Raji (cell line): ENCODE measurements at regions not wholly inside any gene's neighbourhood (a gene's known extent, or its start where the extent isn't known, plus 50 kb on each side); places are given as distances from the start of the nearest gene placed in this dataset.

Experiments used
- POLR2A ChIP-seq: IDR thresholded peaks from 2 replicates; pipeline ENCODE4 v1.6.1; 2011; ENCODE audit warnings: low read depth, low read length, control low read depth; ENCODE audit not compliant: insufficient read depth

DNA sequence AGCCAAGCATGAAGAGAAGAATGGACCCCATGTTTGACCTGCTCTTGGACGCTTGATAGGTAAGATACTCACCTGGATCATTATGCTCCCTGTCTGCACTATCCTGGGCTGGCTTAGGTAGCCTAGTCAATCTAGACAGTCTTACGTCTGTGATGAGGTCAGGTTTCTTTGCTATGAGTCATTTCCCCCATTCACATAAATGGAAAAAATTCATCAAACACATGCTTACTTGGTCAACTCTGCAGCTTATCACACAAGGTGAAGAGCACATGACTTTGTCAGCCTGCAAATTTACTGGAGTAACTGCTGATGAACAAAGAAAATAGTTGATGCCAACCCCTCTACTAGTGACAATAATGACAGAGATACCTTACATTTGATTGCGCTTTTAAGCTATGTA, 170.0 kb downstream of the NUFIP1 start:
- no peak for TF ChIP-seq POLR2A

- no peak for TF ChIP-seq POLR2A
Observed at GRCh38 chr13:44818428-44818827, 170.8 kb downstream of the NUFIP1 start.

GRCh38 chr13:44818016-44818415, 171.3 kb downstream of the NUFIP1 start:
- no peak for TF ChIP-seq POLR2A

DNA sequence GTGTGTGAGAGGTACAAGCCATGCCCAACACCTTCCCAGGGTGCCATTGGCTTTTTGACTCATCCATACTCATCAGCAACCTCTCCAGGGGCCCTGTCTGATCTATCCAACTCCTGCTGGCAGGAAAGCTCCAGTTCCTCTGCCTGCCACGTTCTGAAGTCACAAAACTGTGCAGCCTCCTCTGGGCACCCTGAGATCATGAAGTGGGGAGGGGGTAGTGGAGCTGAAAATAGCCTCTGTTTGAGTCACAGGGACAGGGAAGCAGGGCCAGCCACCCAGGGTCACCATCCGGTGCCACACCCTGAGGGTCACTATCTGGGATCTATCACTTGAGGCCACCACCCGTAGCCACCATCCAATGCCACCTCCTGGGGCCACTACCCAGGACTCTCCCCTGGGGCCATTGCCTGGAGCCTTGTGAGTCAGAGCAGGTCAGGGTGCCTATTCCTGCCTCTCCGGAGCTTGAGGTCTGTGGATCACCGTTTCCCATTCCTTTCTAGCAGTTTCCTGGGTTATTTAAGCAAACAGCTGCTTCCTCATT, 172.1 kb downstream of the NUFIP1 start:
- TF ChIP-seq POLR2A: no peak

- TF ChIP-seq POLR2A: no peak
Observed at GRCh38 chr13:44816701-44817100, 172.6 kb downstream of the NUFIP1 start.

GRCh38 chr13:44815623-44816022, 173.6 kb downstream of the NUFIP1 start:
- no peak for TF ChIP-seq POLR2A

GRCh38 chr13:44814836-44815235, 174.4 kb downstream of the NUFIP1 start:
- TF ChIP-seq POLR2A: no peak

DNA sequence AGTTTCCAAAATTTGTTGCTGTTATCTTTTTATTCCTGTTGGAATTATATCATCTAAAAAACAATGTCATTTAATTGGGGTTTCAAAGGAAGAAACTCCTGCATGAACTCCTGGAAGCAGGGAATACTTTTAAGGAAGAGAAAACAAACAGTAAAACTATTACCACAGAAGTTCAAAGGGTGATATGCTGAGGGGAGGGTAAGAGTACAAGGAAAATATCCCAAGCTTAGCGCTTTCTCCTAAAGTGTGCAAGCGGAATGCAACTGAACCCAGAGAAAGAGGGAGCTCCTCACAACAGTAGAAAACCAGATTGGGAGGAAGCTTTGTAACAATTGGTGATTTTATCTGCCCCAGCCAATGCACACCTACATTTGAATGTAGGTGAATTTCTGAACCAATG, 175.1 kb downstream of the NUFIP1 start:
- no peak for TF ChIP-seq POLR2A

DNA sequence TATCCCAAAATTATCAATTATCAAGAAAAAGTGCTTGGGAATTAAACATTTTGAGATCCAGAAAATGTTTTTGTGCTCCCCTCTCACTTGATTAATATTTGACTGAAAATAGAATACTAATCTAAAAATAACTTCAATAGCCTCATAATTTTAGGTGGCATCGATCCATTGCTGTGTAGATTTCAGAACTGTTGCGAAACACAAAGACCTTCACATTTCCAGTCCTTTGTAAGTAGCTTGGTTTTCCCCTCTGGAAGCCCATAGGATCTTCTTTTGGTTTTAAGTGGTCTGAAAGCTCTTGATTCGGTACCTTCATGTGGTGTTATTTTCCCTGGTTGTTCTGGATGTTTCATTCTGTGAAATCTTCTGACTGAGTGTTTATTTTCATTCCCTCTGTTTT, 176.5 kb downstream of the NUFIP1 start:
- TF ChIP-seq POLR2A: no peak

GRCh38 chr13:44810061-44810840, 179.0 kb downstream of the NUFIP1 start:
- no peak for TF ChIP-seq POLR2A

GRCh38 chr13:44809190-44809589, 180.1 kb downstream of the NUFIP1 start:
- no peak for TF ChIP-seq POLR2A

DNA sequence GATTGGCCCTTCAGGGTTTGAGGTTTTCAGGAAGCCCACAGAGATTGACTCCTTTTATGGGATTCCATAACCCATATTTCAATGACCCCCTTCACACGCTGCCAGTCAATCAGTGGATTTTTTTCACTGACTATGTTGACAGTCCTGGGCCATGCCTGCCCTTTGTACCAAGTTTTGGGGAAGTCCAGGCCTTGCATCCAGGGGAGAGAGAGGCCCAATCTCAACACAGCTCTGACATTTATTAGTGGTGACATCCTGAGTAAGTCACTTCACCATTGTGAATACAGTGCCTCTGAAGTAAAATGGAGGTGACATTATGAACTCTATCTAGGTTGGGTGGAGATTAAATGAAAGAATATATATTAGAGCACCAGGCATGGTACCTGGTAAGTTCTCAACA, 181.1 kb downstream of the NUFIP1 start:
- no peak for TF ChIP-seq POLR2A

- TF ChIP-seq POLR2A: no peak
Observed at GRCh38 chr13:44807449-44808034, 181.7 kb downstream of the NUFIP1 start.

GRCh38 chr13:44806826-44807225, 182.4 kb downstream of the NUFIP1 start:
- TF ChIP-seq POLR2A: no peak

DNA sequence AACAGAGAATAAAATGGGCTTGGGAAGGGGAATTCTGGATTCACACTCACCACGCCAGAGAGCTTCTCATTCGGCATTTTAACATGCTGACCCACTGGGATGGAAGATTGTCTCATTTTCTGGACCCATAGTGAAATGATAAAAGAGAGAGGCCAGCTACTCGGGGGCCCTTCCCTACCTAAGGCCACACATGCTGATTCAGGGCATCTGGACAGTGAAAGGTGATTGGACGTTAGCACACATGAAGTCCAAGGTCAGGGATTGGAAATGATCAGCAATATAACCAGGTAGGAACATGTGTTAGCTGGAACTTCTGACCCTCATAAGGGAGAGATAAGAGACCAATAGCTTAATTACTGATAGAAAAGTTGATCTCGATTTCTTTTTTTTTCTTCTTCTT, 183.7 kb downstream of the NUFIP1 start:
- no peak for TF ChIP-seq POLR2A

DNA sequence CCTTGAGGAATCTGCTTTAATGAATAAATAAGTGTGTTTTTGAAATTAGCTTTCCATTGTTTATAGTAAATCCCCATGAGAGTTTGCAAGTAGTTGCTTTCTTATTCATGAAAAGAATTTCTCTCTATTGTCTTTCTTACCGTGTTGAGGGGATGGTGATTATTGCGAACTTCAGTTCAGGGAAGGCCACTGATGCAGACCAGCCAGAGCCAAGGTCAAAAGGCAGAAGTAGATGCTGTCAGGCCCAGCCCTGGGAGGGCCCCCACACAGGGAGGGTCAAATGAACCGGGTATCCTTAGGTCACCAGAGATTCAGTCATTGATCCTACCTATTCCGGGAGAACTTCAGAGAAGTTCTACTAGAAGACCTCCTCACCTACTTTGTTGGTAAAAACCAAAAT, 185.9 kb downstream of the NUFIP1 start:
- TF ChIP-seq POLR2A: no peak
